ENCODE measurements at regions not wholly inside any gene's neighbourhood (a gene's known extent, or its start where the extent isn't known, plus 50 kb on each side); places are given as distances from the start of the nearest gene placed in this dataset.

DNA sequence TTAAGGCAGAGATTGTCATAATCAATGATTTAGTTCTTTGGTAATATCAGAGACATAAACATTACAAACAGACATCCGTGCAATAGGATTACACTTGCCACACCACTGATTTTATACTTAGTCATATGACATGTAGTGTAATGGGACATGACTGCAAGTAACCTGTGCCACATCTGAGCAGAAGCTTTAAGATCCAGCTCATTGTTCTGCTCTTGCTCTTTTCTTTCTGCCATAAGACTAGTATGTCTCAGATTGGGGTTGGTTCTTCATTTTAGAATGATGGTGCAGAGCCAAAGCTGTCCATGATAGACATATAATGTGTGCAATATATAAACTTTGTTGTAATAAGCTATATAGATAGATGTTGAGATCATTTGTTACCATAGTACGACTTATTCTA is 119.7 kb upstream of the SEMA3A start:
- TF ChIP-seq, protein P1, sequence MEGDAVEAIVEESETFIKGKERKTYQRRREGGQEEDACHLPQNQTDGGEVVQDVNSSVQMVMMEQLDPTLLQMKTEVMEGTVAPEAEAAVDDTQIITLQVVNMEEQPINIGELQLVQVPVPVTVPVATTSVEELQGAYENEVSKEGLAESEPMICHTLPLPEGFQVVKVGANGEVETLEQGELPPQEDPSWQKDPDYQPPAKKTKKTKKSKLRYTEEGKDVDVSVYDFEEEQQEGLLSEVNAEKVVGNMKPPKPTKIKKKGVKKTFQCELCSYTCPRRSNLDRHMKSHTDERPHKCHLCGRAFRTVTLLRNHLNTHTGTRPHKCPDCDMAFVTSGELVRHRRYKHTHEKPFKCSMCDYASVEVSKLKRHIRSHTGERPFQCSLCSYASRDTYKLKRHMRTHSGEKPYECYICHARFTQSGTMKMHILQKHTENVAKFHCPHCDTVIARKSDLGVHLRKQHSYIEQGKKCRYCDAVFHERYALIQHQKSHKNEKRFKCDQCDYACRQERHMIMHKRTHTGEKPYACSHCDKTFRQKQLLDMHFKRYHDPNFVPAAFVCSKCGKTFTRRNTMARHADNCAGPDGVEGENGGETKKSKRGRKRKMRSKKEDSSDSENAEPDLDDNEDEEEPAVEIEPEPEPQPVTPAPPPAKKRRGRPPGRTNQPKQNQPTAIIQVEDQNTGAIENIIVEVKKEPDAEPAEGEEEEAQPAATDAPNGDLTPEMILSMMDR (IDR thresholded peaks at IDR 0.05) = no peak
- TF ChIP-seq FOXJ3 (CRISPR knock-in tag; IDR thresholded peaks at IDR 0.05) = no peak
- H3K27me3 ChIP-seq (ENCODE audit: insufficient read depth) = no peaks in the 10 kb centered on the region
- no peak for DNase-seq
- no peaks in the 10 kb centered on the region for H3F3A ChIP-seq (replicated peaks; ENCODE audit: insufficient read depth)
- ChIA-PET POLR2A (no interaction called here), CTCF (interaction anchor here (1.0 to 1.5 kb wide), 2 partner anchors 17 to 19 kb away, joined by 3 read pairs; no protein-coding TSS in a partner anchor)
- no peak overlapping the region for H3K9ac ChIP-seq
- no peaks in the 10 kb centered on the region for H4K20me1 ChIP-seq (ENCODE audit: insufficient read depth)
- H3K79me2 ChIP-seq (ENCODE audit: insufficient read depth) = no peaks in the 10 kb centered on the region
- H3K27ac ChIP-seq (ENCODE audit: low read depth in 2 of 2, low read length in 1 of 2) = no peak overlapping the region
- H3K4me3 ChIP-seq (ENCODE audit: low read depth in 2 of 2, low read length in 1 of 2) = no peak overlapping the region
- no peaks in the 10 kb centered on the region; the same call in 1 of the 2 replicates for H3K9me2 ChIP-seq
- H3K4me2 ChIP-seq = no peak overlapping the region
- no peaks in the 10 kb centered on the region for H3K9me3 ChIP-seq
- no peaks in the 10 kb centered on the region for H3K36me3 ChIP-seq (replicated peaks in 1 of 2; ENCODE audit: control insufficient read depth in 1 of 2, insufficient read depth in 2 of 2, low read length in 1 of 2)
- H2AFZ ChIP-seq (ENCODE audit: low read depth) = no peak overlapping the region
- 94% methylated on average over 2 of the region's 2 CpGs for WGBS (ENCODE audit: low lambda C conversion rate)
- no peaks in the 10 kb centered on the region for H3K4me1 ChIP-seq (ENCODE audit: control insufficient read depth in 1 of 2, insufficient read depth in 2 of 2, low read depth in 1 of 2, low read length in 1 of 2)

GRCh38 chr7:84304407-84304806 is 109.8 kb upstream of the SEMA3A start:
- Histone ChIP-seq H3K9me3 (peaks cover 7% of the 10 kb centered on the region; the same call in 1 of the 2 replicates), H3K27ac (ENCODE audit: low read depth in 2 of 2, low read length in 1 of 2) (no peak overlapping the region), H3K79me2 (ENCODE audit: insufficient read depth) (no peaks in the 10 kb centered on the region), H3K4me1 (ENCODE audit: control insufficient read depth in 1 of 2, insufficient read depth in 2 of 2, low read depth in 1 of 2, low read length in 1 of 2) (no peaks in the 10 kb centered on the region), H3K9me2 (0 out of 2 replicates have a peak, but pooled peaks cover 4% of the 10 kb centered on the region), H2AFZ (ENCODE audit: low read depth) (no peak overlapping the region), H3K9ac (no peak overlapping the region), H4K20me1 (ENCODE audit: insufficient read depth) (no peaks in the 10 kb centered on the region), H3K4me3 (ENCODE audit: low read depth in 2 of 2, low read length in 1 of 2) (no peak overlapping the region), H3K36me3 (replicated peaks in 1 of 2; ENCODE audit: control insufficient read depth in 1 of 2, insufficient read depth in 2 of 2, low read length in 1 of 2) (no peaks in the 10 kb centered on the region), H3K27me3 (ENCODE audit: insufficient read depth) (no peaks in the 10 kb centered on the region), H3K4me2 (no peak overlapping the region), H3F3A (replicated peaks; ENCODE audit: insufficient read depth) (no peaks in the 10 kb centered on the region)
- WGBS (ENCODE audit: low lambda C conversion rate) = 92% methylated on average over 2 of the region's 2 CpGs
- TF ChIP-seq TCF12 (IDR thresholded peaks at IDR 0.05) = no peak
- TF ChIP-seq, protein P2, sequence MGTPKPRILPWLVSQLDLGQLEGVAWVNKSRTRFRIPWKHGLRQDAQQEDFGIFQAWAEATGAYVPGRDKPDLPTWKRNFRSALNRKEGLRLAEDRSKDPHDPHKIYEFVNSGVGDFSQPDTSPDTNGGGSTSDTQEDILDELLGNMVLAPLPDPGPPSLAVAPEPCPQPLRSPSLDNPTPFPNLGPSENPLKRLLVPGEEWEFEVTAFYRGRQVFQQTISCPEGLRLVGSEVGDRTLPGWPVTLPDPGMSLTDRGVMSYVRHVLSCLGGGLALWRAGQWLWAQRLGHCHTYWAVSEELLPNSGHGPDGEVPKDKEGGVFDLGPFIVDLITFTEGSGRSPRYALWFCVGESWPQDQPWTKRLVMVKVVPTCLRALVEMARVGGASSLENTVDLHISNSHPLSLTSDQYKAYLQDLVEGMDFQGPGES (IDR thresholded peaks at IDR 0.05; ENCODE audit: low read depth, low read length) = no peak
- no peak for TF ChIP-seq REST (IDR thresholded peaks at IDR 0.05; ENCODE audit: low read depth, low read length)
- TF ChIP-seq SIN3A (IDR thresholded peaks at IDR 0.05; ENCODE audit: borderline replicate concordance, low read depth, low read length) = no peak
- TF ChIP-seq FOXJ3 (CRISPR knock-in tag; IDR thresholded peaks at IDR 0.05) = no peak
- no peak for TF ChIP-seq USF2 (IDR thresholded peaks at IDR 0.05; ENCODE audit: borderline replicate concordance, low read depth, low read length)
- TF ChIP-seq, protein P1 (IDR thresholded peaks at IDR 0.05) = no peak
- TF ChIP-seq, protein P3, sequence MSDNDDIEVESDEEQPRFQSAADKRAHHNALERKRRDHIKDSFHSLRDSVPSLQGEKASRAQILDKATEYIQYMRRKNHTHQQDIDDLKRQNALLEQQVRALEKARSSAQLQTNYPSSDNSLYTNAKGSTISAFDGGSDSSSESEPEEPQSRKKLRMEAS (IDR thresholded peaks at IDR 0.05; ENCODE audit: low read depth) = no peak
- no peak for TF ChIP-seq FOXM1 (IDR thresholded peaks at IDR 0.05; ENCODE audit: low read depth)
- no peak for DNase-seq
- POLR2A ChIA-PET = no interaction called here
- CTCF ChIA-PET = no interaction called here
